NCI-H2107 treated with DMSO at 0.1 percent for 48 hours (cell line): ENCODE measurements at regions not wholly inside any gene's neighbourhood (a gene's known extent, or its start where the extent isn't known, plus 50 kb on each side); places are given as distances from the start of the nearest gene placed in this dataset.

Experiments used
- DNase-seq: peaks from one replicate; lab custom pipeline; 2025; ENCODE audit not compliant: unreplicated experiment; lab: John Stamatoyannopoulos, UW

DNA sequence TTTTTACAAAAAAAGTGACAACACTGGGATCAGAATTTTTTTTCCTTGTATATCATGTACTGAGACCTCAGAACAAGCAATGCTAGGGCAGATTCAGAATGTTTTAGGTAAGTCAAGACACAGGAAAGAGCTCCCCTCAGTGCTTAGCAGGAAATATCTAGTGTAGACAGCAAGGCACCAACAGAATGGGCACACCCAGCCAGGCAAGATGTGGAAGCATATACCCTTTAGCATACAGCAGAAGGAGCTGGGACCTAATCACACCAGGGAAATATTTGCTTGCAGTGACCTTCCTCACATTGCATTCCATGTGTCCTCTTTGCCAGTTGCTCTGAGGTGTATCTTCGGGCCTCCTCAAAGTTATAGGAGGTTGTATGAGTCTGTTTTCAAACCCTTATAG lies 497.6 kb upstream of the LRRN3 start:
- DNase-seq: no peak

DNA sequence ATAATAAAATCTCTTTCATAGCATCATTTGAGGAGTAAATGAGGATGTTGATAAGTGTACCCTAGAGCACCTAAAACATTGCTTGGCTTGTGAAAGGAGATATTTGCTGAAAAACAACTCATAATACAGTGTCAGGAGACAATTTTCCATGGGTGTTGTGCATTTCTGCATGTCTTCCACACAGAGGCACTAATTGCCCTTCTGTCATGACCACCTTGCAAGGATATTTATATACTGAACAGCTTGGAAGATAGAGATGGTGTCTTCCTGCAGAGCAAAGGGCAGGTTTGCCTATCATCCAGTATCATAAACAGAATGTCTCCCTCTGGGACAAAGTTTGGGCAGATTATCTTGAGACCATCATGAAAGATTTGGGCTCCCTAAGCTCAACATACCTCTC lies 495.2 kb upstream of the LRRN3 start:
- DNase-seq: no peak

DNA sequence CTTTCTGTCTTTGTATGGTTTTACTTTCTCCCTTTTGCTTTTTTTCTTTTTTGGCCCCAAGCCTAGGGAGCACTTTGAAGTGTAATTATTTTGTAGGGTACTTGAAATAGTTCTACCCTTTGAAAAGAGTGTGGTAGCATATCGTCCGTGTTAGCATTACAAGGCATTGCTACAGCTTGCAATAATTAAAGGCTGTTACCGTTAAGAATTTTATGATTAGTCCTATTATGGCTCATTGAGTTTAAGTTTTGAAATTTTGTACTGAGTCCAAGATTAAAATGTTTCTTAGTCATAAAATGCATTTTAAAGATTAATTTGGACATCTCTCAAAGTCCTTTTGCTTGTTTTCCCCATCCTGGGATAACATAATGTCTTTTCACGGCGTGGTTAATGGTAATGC lies 490.0 kb upstream of the LRRN3 start:
- DNase-seq: peak; percentile 70

DNA sequence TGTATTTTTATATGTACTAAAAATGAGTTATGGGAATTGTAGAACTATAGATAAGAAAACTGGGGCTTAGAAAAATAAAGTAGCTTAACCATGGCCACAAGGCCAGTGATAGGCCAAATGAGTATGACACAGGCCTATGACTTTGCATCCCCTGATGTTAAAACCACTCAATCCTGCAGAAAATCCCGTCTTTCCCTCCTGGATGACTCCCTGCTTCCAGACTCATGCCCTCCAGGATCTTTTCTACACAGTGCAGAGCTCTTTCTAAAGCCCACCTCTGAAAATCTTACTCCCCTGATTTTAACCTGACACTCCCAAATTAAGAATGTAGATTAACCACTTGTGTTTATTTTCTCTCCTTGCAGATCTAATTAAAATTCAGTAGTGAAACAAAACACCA lies 489.2 kb upstream of the LRRN3 start:
- DNase-seq: no peak

DNA sequence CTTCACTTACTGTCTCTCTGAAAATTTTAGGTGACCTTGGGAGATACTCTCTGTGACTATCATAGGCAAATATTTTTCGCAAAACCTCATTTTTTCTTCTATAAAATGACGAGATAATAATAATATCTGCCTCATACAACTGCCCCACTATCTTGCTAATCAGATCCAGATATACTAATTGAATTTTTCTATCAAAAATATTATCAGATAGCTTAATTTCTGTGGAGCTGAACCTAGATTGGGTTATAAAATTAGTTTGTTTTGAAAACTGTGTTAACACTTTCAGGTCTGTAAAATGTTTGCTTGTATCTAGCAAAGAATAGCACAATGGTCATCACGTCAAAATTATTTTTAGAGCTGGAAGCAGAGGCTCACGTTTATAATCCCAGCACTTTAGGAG lies 486.7 kb upstream of the LRRN3 start:
- DNase-seq: no peak

DNA sequence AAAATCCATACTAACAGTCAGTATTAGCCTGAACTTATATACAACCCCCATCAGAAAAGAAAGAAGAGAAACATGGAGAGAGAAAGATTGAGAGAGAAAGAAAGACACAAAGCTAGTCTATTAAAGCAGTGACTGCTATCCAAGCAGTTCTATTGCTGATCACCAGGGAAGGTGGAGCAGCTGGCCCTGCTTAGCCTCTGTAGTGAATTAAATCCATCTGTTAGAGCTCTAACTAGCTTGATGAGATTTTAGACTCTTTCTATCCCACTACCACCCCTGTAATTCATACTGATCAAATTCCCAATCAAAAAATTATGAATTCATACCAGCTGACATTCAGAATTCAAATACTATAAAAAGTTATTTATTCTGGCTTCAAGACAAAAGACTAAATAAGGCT lies 486.0 kb upstream of the LRRN3 start:
- no peak for DNase-seq

DNA sequence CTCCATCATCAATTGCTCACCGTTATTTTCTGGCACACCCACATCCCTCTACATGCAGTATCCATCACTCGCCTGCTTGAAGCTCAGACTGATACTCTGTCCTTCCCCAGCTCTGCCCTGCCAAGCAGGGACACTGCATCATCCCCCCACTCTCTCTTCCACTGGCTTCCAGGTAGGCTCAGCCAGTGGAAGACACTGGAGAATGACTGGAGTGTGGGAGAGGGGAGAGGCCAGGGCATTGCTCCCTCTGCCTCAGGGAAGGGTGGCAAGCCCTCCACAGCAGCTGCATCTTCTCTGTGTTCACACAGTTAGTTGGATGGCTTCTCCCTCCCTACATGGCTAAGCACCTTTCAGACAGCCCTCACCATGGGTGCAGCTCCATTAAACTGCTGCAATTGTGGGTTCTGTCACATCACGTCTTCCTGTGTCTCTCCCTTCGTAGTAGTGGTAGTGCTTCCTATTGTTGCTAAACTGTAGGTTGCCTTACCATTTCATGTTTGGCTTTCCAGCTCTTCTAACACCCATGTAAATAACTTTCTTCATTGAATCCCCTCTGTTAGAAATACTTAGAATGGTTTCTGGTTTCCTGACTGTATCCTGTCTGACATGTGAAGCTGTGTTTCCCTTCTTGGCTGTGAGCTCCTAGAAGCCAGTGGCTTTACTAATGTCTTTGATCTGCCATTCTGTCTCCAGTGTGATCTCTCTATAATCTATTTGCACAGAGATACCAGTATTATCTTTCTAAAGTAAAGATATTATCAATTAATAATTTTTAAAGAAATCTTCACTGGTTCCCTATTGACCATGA lies 483.7 kb upstream of the LRRN3 start:
- no peak for DNase-seq

DNA sequence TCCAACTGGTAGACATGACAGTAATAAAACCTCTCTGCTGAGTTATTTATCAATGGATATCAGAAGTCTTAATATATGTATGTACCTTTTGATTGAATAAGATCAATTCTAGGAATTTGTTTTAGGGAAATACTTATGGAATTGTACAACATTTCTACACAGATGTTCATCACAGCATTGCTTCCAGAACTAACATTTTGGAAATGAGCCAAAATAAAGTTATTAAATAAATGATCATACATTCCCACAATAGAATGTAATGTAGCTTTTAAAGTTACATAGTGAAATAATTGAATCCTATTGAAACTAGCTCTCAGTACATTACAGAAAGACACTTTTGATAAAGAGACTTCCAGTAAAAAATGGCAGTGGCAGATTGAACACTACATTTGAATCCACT lies 481.6 kb upstream of the LRRN3 start:
- DNase-seq: no peak

DNA sequence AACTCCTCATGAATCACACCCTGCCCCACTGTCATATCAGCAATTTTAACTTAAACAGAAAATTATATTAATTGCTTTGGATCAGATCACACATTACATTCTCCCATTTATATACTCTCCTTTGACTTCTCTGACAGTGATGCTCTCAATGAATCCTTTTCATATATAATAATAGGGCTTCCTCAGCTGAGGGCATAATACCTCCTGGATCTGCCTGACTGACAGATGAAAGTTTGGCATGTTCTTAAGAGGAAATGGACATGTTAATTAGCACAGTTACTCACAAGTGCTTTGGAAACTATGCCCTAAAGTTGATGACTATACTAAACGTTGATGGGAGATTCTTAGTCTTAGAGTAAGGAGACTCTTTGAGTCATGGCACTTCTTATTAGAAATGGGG lies 478.2 kb upstream of the LRRN3 start:
- no peak for DNase-seq
